ENCODE measurements at regions not wholly inside any gene's neighbourhood (a gene's known extent, or its start where the extent isn't known, plus 50 kb on each side); places are given as distances from the start of the nearest gene placed in this dataset.

GRCh38 chr2:237167038-237167437 lies 81.3 kb downstream of the COPS8 start:
- H3K9me3 ChIP-seq: peaks cover 0 to 5% (median 0%) of the 10 kb centered on the region in 4 donors
- no peak overlapping the region for H3K27ac ChIP-seq
- peaks cover 0 to 6% (median 0%) of the 10 kb centered on the region in 4 donors for H3K4me1 ChIP-seq
- WGBS, 5 donors: 86 to 91% (median 88%) methylated on average over 4 of the region's 4 CpGs
- no peak for DNase-seq
- H3K27me3 ChIP-seq: peaks cover 0 to 8% (median 0%) of the 10 kb centered on the region in 3 donors
- TF ChIP-seq POLR2AphosphoS5 (IDR thresholded peaks at IDR 0.05) (no peak), POLR2A (IDR thresholded peaks at IDR 0.05) (no peak), EP300 (IDR thresholded peaks at IDR 0.05) (no peak)
- TF ChIP-seq, protein P1, sequence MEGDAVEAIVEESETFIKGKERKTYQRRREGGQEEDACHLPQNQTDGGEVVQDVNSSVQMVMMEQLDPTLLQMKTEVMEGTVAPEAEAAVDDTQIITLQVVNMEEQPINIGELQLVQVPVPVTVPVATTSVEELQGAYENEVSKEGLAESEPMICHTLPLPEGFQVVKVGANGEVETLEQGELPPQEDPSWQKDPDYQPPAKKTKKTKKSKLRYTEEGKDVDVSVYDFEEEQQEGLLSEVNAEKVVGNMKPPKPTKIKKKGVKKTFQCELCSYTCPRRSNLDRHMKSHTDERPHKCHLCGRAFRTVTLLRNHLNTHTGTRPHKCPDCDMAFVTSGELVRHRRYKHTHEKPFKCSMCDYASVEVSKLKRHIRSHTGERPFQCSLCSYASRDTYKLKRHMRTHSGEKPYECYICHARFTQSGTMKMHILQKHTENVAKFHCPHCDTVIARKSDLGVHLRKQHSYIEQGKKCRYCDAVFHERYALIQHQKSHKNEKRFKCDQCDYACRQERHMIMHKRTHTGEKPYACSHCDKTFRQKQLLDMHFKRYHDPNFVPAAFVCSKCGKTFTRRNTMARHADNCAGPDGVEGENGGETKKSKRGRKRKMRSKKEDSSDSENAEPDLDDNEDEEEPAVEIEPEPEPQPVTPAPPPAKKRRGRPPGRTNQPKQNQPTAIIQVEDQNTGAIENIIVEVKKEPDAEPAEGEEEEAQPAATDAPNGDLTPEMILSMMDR (IDR thresholded peaks at IDR 0.05): no peak
- intact Hi-C loops (cut with DNase I; ENCODE audit: low total_unique reads): no loop called here
- no peaks in the 10 kb centered on the region for H3K36me3 ChIP-seq
- no peak overlapping the region for H3K4me3 ChIP-seq

GRCh38 chr2:237167934-237168333 lies 82.2 kb downstream of the COPS8 start:
- intact Hi-C loops (cut with DNase I; ENCODE audit: low total_unique reads): no loop called here
- no peaks in the 10 kb centered on the region for H3K36me3 ChIP-seq
- H3K9me3 ChIP-seq: peaks cover 0 to 5% (median 0%) of the 10 kb centered on the region in 4 donors
- WGBS, 5 donors: 91 to 97% (median 95%) methylated on average over 5 of the region's 5 CpGs
- no peak for DNase-seq
- peaks cover 0 to 8% (median 0%) of the 10 kb centered on the region in 3 donors for H3K27me3 ChIP-seq
- H3K27ac ChIP-seq: no peak overlapping the region
- H3K4me3 ChIP-seq: no peak overlapping the region
- TF ChIP-seq EP300 (IDR thresholded peaks at IDR 0.05): no peak
- TF ChIP-seq POLR2A (IDR thresholded peaks at IDR 0.05): no peak
- TF ChIP-seq, protein P1 (IDR thresholded peaks at IDR 0.05): no peak
- peaks cover 0 to 11% (median 0%) of the 10 kb centered on the region in 4 donors for H3K4me1 ChIP-seq

- no peak overlapping the region for H3K4me3 ChIP-seq
- TF ChIP-seq, protein P1 (IDR thresholded peaks at IDR 0.05): no peak
- no peak for TF ChIP-seq POLR2AphosphoS5 (IDR thresholded peaks at IDR 0.05)
- no peak for TF ChIP-seq POLR2A (IDR thresholded peaks at IDR 0.05)
- TF ChIP-seq EP300 (IDR thresholded peaks at IDR 0.05): no peak
- peaks cover 0 to 12% (median 2%) of the 10 kb centered on the region in 4 donors for H3K9me3 ChIP-seq
- peak overlapping the region in 1 of 5 donors; percentile 78 for H3K27ac ChIP-seq
- 77 to 91% (median 87%) methylated on average over 1 of the region's 1 CpG for WGBS, 5 donors
- no peaks in the 10 kb centered on the region for H3K36me3 ChIP-seq
- intact Hi-C loops (cut with DNase I; ENCODE audit: low total_unique reads): no loop called here
- peaks cover 0 to 8% (median 0%) of the 10 kb centered on the region in 3 donors for H3K27me3 ChIP-seq
- peaks cover 0 to 11% (median 0%) of the 10 kb centered on the region in 4 donors for H3K4me1 ChIP-seq
- DNase-seq: no peak
Observed at GRCh38 chr2:237170020-237170419, 84.3 kb downstream of the COPS8 start.

DNA sequence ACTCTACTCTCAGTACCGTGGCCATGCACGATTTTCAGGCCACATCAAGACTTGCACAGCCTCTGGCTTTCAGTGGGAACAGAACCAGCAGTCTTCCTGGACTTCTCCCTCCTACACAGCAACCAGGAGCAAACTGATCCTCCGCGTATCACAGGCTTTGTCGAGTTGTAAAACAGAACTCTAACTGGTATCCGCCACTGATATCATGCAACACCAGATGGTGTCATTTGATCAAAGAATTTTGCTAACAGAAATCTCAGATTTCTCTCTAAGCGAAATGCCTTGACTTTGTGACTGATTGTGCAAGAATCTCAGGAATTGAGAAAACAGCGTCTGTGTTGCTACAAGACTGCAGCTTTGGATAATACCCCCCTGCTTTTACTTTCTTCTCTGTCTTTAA lies 85.7 kb downstream of the COPS8 start:
- H3K4me1 ChIP-seq: peaks cover 0 to 7% (median 0%) of the 10 kb centered on the region in 4 donors
- 26 to 54% (median 40%) methylated on average over 8 of the region's 8 CpGs for WGBS, 5 donors
- no peaks in the 10 kb centered on the region for H3K27me3 ChIP-seq
- intact Hi-C loops (cut with DNase I; ENCODE audit: low total_unique reads): no loop called here
- H3K36me3 ChIP-seq: no peaks in the 10 kb centered on the region
- peaks cover 0 to 12% (median 2%) of the 10 kb centered on the region in 4 donors for H3K9me3 ChIP-seq
- TF ChIP-seq, protein P1 (IDR thresholded peaks at IDR 0.05): no peak
- peak; percentile 22 to 69 (median 46) for TF ChIP-seq POLR2AphosphoS5 (IDR thresholded peaks at IDR 0.05)
- peak overlapping the region in 1 of 4 donors; percentile 6 for H3K4me3 ChIP-seq
- H3K27ac ChIP-seq: peak overlapping the region in 4 of 5 donors; percentile 19 to 78 (median 32)
- DNase-seq: peak in 1 of 2 donors; percentile 74

All from stomach (tissue), 8 donors.